ENCODE measurements at regions not wholly inside any gene's neighbourhood (a gene's known extent, or its start where the extent isn't known, plus 50 kb on each side); places are given as distances from the start of the nearest gene placed in this dataset.

DNA sequence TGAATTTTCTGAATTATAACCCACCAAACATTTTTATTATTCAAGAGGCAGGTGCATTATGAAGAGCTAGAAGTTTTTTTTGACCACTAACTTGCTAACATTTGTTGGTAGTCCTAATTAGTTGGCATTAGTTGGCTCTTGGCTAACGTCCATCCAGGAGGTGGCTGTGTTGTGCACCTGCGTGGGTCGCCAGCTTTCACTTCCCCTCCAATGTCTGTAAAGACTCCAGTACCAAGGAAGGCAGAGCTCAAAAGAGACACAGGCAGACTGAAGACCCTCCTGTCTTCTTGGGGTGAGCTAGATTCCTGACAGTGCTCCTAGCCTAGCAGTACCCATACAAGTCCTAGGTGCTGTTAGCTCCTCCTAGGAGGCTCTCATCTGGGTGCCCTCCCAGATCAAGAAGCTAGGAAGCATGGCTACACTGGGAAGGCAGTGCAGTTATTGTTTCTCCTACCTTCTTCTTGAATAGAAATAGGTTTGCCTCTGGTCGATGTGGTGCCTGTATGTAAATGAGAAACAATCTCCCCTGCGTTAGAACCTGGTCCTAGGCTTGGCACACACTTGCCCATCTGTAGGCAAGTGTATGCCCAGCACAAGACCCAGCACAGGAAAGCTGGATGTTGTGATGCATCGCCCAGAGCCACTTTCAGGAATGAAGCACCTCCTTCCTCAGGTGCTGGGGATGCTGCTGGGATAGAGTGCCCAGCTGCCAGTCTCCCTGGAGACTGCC, 190.9 kb downstream of the ICE1 start:
- TF ChIP-seq RAD21 (IDR thresholded peaks at IDR 0.05; ENCODE audit: low read depth) (no peak), CREB1 (IDR thresholded peaks at IDR 0.05; ENCODE audit: low read depth) (no peak), TEAD4 (IDR thresholded peaks at IDR 0.05) (no peak), EGR1 (IDR thresholded peaks at IDR 0.05) (no peak), CEBPB (IDR thresholded peaks at IDR 0.05) (no peak), YY1 (IDR thresholded peaks at IDR 0.05; ENCODE audit: low read depth) (no peak), EP300 (IDR thresholded peaks at IDR 0.05; ENCODE audit: borderline replicate concordance) (no peak)
- TF ChIP-seq, protein P1, sequence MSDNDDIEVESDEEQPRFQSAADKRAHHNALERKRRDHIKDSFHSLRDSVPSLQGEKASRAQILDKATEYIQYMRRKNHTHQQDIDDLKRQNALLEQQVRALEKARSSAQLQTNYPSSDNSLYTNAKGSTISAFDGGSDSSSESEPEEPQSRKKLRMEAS (IDR thresholded peaks at IDR 0.05): no peak
- TF ChIP-seq, protein P2, sequence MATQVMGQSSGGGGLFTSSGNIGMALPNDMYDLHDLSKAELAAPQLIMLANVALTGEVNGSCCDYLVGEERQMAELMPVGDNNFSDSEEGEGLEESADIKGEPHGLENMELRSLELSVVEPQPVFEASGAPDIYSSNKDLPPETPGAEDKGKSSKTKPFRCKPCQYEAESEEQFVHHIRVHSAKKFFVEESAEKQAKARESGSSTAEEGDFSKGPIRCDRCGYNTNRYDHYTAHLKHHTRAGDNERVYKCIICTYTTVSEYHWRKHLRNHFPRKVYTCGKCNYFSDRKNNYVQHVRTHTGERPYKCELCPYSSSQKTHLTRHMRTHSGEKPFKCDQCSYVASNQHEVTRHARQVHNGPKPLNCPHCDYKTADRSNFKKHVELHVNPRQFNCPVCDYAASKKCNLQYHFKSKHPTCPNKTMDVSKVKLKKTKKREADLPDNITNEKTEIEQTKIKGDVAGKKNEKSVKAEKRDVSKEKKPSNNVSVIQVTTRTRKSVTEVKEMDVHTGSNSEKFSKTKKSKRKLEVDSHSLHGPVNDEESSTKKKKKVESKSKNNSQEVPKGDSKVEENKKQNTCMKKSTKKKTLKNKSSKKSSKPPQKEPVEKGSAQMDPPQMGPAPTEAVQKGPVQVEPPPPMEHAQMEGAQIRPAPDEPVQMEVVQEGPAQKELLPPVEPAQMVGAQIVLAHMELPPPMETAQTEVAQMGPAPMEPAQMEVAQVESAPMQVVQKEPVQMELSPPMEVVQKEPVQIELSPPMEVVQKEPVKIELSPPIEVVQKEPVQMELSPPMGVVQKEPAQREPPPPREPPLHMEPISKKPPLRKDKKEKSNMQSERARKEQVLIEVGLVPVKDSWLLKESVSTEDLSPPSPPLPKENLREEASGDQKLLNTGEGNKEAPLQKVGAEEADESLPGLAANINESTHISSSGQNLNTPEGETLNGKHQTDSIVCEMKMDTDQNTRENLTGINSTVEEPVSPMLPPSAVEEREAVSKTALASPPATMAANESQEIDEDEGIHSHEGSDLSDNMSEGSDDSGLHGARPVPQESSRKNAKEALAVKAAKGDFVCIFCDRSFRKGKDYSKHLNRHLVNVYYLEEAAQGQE (IDR thresholded peaks at IDR 0.05; ENCODE audit: low read depth): no peak

- TF ChIP-seq CREB1 (IDR thresholded peaks at IDR 0.05; ENCODE audit: low read depth) (no peak), EP300 (IDR thresholded peaks at IDR 0.05; ENCODE audit: borderline replicate concordance) (no peak), YY1 (IDR thresholded peaks at IDR 0.05; ENCODE audit: low read depth) (no peak), TAF1 (IDR thresholded peaks at IDR 0.05; ENCODE audit: low read depth) (no peak), TEAD4 (IDR thresholded peaks at IDR 0.05) (no peak), CEBPB (IDR thresholded peaks at IDR 0.05) (no peak), TCF12 (IDR thresholded peaks at IDR 0.05; ENCODE audit: low read depth) (no peak), RAD21 (IDR thresholded peaks at IDR 0.05; ENCODE audit: low read depth) (no peak)
- TF ChIP-seq, protein P2 (IDR thresholded peaks at IDR 0.05; ENCODE audit: low read depth): no peak
- TF ChIP-seq, protein P3, sequence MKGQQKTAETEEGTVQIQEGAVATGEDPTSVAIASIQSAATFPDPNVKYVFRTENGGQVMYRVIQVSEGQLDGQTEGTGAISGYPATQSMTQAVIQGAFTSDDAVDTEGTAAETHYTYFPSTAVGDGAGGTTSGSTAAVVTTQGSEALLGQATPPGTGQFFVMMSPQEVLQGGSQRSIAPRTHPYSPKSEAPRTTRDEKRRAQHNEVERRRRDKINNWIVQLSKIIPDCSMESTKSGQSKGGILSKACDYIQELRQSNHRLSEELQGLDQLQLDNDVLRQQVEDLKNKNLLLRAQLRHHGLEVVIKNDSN (IDR thresholded peaks at IDR 0.05): no peak
These were observed 189.6 kb downstream of the ICE1 start for GRCh38 chr5:5612096-5612495.

DNA sequence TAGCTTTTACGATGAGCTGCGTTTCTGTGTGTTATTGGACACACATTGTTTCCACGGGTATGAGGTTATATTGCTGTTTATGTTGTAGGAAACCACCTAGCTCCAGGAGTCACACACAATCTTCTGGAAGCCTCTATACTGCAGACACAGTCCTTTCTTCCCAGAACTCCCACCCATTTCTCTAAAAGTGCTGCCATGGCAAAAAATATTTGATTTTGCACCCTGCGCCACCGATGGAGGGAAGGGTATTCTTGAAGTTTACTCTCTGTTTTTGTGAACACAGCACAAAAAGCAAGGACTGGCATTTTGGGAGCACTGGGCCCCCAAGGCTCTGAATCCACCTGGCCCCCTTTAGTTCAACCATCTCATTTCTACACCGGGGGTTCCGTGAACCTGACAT, 187.5 kb downstream of the ICE1 start:
- no peak for TF ChIP-seq EGR1 (IDR thresholded peaks at IDR 0.05)
- TF ChIP-seq TAF1 (IDR thresholded peaks at IDR 0.05; ENCODE audit: low read depth): no peak
- TF ChIP-seq FOXM1 (IDR thresholded peaks at IDR 0.05; ENCODE audit: borderline replicate concordance, low read depth): no peak
- TF ChIP-seq TEAD4 (IDR thresholded peaks at IDR 0.05): no peak
- no peak for TF ChIP-seq EP300 (IDR thresholded peaks at IDR 0.05; ENCODE audit: borderline replicate concordance)
- TF ChIP-seq, protein P2 (IDR thresholded peaks at IDR 0.05; ENCODE audit: low read depth): no peak
- TF ChIP-seq ZBTB7A (IDR thresholded peaks at IDR 0.05; ENCODE audit: low read depth): no peak
- no peak for TF ChIP-seq TCF12 (IDR thresholded peaks at IDR 0.05; ENCODE audit: low read depth)
- no peak for TF ChIP-seq YY1 (IDR thresholded peaks at IDR 0.05; ENCODE audit: low read depth)
- TF ChIP-seq CREB1 (IDR thresholded peaks at IDR 0.05; ENCODE audit: low read depth): no peak
- no peak for TF ChIP-seq CEBPB (IDR thresholded peaks at IDR 0.05)
- TF ChIP-seq NFIC (IDR thresholded peaks at IDR 0.05): no peak
- TF ChIP-seq, protein P3 (IDR thresholded peaks at IDR 0.05): no peak
- TF ChIP-seq, protein P1 (IDR thresholded peaks at IDR 0.05): no peak
- no peak for TF ChIP-seq RAD21 (IDR thresholded peaks at IDR 0.05; ENCODE audit: low read depth)

GRCh38 chr5:5605170-5605764, 182.8 kb downstream of the ICE1 start:
- no peak for TF ChIP-seq EP300 (IDR thresholded peaks at IDR 0.05; ENCODE audit: borderline replicate concordance)
- no peak for TF ChIP-seq ZBTB7A (IDR thresholded peaks at IDR 0.05; ENCODE audit: low read depth)
- no peak for TF ChIP-seq CREB1 (IDR thresholded peaks at IDR 0.05; ENCODE audit: low read depth)
- TF ChIP-seq, protein P2 (IDR thresholded peaks at IDR 0.05; ENCODE audit: low read depth): no peak
- TF ChIP-seq RAD21 (IDR thresholded peaks at IDR 0.05; ENCODE audit: low read depth): no peak
- TF ChIP-seq TEAD4 (IDR thresholded peaks at IDR 0.05): no peak
- TF ChIP-seq, protein P1 (IDR thresholded peaks at IDR 0.05): no peak
- no peak for TF ChIP-seq EGR1 (IDR thresholded peaks at IDR 0.05)
- TF ChIP-seq NFIC (IDR thresholded peaks at IDR 0.05): no peak
- TF ChIP-seq, protein P3 (IDR thresholded peaks at IDR 0.05): no peak
- no peak for TF ChIP-seq TAF1 (IDR thresholded peaks at IDR 0.05; ENCODE audit: low read depth)
- TF ChIP-seq TCF12 (IDR thresholded peaks at IDR 0.05; ENCODE audit: low read depth): no peak
- no peak for TF ChIP-seq FOXM1 (IDR thresholded peaks at IDR 0.05; ENCODE audit: borderline replicate concordance, low read depth)
- TF ChIP-seq CEBPB (IDR thresholded peaks at IDR 0.05): no peak
- no peak for TF ChIP-seq YY1 (IDR thresholded peaks at IDR 0.05; ENCODE audit: low read depth)
